Suppressor macrophage (primary cell): ENCODE measurements at regions not wholly inside any gene's neighbourhood (a gene's known extent, or its start where the extent isn't known, plus 50 kb on each side); places are given as distances from the start of the nearest gene placed in this dataset.

Experiments used
- DNase-seq, 4 experiments: peaks; one replicate each; pipeline ENCODE4 v3.0.0-alpha.2; 2020 to 2022

DNA sequence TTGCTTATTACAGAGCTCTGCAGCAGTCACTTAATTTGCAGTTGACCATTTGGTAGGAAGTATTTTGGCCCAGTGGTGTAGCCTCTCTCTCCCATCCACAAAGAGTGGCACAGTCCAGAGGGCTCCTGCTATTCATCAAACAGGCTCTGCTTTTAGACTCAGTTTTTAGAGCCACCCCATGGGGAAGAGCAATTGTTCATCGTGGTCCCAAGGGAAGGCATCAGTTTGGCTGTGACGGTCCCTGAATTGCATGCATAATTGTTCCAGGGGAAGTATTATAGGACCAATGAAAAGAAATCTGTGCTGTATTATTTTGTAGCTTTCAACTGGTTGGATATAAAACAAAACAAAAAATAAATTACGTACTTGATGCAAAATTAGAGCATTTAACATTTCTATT, 799.0 kb downstream of the DACH1 start:
- DNase-seq, result no peak

DNA sequence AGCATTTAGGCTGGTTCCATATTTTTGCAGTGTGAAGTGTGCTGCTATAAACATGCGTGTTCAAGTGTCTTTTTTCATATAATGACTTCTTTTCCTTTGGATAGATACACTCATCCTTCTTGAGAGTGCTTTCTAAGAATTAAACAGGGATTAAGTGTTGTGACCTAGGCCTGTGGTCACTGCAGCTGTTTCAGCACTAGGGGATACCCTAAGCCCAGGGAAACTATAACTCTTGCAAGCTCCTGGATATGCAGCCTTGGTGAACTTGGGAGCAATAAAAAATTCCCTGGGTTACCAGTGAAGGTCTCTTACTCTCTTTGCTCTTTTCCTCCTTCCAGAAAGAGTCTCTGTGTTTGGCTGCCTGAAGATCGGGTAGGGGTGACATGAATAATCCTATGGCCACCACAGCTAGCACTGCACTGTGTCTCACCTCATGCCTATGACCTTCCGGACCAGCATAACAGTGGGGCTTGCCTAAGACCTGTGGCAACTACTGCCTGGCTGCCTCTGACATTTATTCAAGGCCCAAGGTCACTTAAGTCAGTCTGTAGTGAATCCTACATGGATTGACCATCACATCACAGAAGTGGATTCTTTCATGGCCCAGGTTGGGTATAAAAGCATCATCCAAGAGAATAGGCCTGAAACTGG, 799.7 kb downstream of the DACH1 start:
- DNase-seq, result no peak

DNA sequence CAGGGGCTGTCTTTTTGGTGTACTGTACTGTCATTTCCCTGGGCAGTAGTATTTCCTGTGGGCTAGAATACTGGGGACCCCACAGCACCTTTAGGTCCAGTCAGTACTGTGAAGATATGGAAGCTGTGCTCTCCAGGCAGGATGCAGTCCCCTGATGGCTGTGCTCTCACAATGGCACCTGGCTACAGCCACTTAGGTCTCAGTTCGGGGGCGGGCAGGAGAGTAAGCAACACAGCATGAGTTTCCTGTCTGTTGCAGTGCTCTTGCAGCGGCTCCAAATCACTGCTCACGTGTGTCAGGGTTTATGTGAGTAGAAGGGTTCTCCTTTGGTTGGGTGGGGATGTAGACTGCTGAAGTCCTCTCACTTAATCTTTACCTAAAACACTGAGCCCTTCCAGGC, 810.4 kb downstream of the DACH1 start:
- no peak for DNase-seq

DNA sequence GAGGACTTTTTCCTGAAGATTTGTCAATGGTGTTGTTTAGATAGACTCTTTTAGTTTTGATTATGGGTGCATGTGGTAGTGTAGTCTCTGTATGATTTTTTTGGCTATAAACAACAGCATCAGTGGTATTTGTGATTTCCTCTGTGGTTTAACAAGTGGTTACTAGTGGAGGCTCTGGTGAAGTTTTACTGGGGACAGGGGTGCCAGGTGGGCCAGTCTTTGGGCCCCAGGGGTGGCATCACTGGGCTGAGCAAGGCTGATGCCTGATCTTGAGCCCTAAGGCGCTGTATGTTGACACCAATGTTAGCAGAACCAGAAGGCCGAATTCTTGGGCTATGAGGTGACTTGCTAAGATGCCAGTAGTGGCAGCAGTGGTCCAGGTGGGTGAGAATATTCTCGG, 811.4 kb downstream of the DACH1 start:
- no peak for DNase-seq

DNA sequence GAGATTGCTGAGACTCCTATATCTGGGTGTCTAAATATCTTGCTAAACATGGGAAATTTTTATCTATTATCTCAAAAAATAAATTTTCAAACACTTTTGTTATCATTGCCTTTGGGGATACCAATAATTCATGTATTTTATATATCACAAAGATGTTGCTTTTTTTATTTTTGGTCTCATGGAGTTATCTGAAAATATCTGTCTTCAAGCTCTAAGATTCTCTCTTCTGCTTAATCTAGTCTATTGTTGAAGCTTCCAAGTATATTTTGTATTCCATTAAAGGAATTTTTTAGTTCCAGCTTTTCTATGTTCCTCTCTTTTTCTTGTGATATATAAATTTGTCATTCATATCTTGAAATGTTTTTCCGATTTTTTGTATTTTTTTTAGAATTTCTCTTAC, 812.0 kb downstream of the DACH1 start:
- DNase-seq, result no peak

DNA sequence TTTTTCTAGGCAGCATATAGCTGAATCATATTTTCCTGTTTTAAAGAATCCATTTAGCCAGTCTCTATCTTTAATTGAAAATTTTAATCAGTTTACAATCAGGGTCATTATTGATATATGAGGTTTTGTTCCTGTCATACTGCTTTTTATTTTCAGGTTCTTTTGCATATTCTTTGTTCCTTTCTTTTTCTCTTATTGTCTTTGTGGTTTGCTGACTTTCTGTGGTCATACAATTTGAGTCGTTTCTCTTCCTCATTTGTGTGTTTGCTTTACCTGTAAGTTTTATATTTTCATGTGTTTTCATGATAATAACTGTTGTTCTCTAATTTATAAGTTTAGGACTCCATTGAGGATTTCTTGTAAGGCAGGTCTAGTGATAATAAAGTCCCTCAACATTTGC, 812.6 kb downstream of the DACH1 start:
- no peak for DNase-seq

DNA sequence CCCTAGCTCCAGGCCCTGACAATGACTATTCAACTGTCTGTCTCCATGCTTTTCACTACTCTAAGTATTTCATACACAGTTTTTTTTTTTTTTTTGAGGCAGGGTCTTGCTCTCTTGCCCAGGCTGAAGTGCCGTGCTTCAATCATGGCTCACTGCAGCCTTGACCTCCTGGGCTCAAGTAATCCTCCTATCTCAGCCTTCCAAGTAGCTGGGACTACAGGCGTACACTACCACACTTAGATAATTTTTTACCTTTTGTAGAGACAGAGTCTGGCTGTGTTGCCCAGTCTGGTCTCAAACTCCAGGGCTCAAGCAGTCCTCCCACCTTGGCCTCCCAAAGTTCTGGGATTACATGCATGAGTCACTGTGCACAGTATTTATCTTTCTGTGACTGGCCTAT, 815.4 kb downstream of the DACH1 start:
- DNase-seq, result no peak

DNA sequence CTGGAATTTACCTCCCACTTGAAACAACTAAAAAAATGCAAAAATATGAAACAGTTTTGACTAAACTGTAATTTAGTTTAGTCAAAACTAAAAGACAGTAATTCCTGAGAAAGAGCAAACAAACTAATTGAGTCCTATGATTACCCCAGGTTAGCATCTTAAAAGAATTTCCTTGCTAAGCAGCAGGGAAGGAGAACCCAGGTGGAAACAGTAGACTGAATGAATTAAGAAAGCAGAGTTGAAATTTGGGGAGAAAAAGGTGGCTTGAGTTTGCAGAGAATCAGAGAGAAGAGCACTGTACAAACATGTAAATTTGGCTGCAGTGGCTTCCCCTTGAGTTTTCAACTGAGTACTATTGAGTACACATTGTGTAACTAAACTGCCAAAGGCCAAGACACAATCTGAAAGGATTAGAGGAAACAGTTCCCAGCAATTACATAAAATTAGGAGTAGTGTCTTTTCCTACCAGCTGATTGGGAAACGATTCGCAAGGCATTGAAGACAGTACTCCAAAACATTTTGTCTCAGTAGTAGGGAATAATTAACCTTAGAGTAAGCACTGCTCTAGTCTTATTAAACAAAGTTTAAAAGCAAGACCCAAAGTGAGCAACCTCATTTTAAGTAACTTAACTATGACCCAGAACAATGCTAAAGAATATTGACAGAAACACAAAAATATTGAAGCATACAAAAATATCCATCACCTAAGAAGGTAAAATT, 820.5 kb downstream of the DACH1 start:
- DNase-seq, result no peak

DNA sequence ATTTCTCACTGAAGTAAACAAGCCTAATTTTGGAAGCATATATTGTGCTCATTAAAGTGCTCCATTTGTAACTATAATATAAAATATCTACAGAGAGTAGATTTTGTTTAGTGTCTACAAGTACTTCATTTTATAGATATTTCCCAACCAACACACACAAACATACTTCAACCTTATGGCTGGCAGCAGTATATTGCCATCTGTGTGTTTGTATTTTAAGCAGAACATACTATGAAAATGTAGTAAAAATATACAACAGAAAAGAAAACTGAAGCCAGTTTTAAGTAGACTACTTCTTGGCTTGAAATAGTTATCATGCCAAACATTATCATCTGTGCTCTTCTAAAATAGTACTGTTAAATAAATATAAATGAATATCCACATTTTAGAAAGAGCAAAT, 821.9 kb downstream of the DACH1 start:
- no peak for DNase-seq

DNA sequence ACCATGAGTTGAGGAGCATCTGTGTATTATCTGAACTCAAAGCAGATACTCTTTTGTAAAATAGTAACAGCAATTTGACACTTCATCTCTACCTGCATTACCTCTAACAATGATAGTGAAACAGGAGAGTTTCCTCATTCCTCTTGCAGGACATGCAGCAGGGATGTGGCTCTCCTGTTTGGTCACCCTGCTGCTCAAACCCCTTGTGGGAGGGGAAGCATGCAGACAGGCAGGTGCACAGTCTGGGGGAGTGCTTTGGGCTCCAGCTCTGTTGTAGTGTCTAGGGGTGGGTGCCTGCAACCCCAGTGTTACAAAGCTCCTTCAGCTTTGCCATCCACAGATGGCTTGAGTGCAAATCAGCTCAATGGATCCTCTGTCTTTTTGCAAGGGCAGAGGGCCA, 827.6 kb downstream of the DACH1 start:
- DNase-seq, result no peak

DNA sequence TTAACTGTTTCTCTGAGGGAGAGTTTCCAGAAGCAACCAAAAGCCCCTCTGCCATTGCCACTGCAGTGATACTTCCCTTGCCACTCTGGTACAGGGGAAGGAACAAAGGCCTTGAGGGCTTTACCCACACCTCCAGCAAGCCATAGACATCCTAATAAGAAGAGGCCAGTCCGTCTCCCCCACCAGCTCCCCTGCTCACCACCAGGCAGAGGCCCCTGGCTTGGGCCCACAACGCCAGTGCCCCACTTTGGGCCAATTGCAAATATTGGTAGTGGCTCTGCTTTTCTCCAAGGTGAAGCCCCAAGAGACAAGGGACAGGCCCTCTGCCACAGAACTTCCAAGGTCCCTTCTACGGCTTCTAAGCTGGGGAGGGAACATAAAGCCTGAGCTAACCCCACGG, 833.0 kb downstream of the DACH1 start:
- DNase-seq, result no peak

DNA sequence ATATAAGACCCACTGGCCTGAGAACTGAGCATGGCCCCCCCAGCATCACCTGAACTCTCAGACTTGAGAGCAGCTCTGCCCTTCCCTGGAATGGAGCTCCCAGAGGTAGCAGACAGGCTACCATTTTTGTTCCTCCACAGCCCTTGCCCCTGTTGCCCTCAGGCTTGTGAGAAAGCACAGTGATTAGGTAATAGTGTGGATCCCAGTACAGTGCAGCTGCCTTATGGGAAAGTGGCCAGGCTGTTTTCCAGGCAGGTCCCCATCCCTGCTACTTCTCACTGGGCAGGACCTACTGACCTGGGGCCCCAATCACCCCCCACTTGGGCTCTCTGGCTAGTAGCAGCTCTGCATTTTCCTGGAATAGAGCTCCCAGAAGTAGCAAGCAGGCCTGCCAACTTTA, 834.0 kb downstream of the DACH1 start:
- no peak for DNase-seq

DNA sequence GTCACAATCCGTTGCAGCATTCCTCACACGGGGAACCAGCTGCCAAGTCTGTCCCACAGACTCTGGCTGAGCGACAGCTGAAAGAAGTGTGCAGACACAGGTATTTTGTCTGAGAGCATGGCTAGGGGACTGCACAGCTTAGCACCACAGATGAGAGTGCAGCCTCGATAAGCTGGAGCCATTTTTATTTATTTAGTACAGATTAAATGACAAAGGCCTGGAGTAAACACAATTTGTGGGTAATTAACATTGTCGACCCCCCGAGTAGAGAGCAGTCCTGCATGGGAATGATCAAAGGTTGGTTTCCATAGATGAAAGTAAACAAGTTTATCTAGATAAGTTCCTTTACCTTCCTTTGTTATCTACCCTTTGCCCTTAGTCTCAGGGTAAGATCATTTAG, 836.2 kb downstream of the DACH1 start:
- DNase-seq, result no peak

DNA sequence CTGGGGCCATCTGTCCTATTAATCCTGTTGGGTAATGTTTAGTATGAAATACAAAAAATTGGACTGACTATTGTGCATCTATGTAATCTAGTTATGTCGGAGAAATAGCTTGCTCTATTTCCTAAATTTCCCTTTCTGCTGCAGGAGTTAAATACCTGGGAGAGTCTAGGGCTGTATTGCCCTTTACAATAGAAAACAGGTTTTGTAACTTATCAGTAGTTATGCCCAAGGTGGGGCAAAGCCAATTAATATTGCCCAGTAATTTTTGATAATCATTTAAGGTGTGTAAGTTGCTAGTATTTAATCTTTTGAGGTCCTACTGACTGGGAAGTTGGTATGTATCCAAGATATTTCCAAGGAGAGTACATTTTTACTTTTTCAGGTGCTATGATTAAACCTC, 838.1 kb downstream of the DACH1 start:
- no peak for DNase-seq

DNA sequence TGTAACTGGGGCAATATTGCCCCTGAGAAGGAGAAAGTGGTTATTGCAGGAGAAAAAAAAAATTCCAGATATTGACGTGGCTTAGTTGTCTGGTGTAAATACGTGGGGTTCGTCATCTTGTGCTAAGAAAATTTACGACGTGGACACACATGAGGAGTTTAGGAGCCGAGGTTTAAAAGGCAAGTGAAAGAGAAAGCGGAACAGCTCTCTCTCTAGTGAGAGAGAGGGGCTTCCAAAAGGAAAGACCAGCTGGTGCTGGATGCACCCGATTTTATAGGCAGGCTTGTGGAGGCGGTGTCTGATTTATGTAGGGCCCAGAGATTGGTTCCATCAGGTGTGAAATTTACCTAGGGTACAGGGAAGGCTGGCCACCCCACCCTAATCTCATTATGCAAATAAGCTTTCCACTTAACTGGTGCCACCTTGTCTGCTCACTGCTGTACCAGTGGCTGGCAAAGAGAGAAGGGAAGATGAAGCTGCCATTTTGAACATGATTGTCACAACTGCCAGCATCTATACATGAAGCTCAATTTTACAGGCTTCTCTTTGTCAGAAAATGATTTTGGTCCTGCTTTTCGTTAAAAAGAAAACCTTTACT, 845.1 kb downstream of the DACH1 start:
- no peak for DNase-seq

DNA sequence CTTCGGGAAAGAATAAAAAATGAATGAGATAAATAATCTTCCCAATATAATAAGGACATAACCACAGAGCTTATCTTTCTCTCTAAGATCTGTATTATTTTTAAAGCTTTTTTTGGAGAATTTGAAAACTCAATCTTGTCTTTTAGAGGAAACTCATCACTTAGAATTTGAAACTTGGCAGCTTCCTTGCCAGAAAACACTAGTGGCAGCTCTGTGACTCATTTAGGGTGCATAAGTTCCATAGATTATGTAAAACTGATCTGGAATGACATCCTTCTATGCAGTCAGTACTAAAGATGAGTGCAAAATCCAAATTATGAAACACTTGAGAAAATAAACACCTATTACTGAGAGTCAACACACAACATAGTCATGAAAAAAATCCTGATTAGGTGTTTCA, 848.0 kb downstream of the DACH1 start:
- DNase-seq, result no peak

DNA sequence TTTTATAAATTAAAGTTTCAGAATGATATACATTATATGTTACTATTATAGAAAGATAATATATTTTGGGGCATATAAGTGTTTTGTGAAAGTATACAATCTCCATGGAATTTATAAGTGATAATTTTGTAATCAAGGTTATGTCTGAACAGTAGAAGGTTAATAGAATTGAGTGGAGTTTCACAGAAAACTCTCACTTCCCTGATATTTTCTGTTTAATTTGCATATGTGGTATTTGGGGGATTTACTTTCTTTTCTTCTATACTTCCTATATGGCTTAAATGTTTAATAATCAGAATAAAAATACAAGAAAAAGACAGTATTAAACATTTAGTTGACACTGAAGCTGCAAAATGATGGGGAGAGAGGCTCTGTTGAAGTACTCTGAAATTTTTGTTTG, 848.5 kb downstream of the DACH1 start:
- DNase-seq, result no peak

DNA sequence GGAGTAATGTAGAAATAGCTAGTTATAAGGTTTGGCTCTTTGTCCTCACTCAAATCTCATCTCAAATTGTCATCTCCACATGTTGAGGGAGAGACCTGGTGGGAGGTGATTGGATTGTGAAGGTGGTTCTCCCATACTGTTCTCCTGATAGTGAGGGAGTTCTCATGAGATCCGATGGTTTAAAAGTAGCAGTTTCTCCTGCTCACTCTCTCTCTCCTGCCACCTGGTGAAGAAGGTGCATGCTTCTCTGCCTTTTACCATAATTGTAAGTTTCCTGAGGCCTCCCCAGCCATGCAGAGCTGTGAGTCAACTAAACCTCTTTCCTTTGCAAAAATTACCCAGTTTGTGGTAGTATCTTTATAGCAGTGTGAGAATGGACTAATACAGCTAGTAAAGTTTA, 849.4 kb downstream of the DACH1 start:
- no peak for DNase-seq

DNA sequence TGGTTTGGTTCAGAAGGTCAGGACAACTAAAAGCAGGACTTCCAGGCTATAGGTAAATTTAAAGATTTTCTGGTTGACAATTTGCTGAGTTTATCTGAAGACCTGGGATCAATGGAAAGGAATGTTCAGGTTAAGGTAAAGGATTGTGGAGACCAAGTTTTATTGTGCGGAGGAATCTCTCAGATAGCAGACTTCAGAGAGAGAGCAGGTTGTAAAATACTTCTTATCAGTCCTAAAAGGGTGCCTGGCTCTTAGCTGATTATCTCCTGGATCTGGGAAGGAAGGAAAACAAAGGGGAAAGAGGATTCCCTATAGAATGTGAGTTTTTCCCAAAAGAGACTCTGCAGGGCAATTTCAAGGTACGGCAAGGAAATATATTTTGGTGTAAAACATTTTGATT, 851.5 kb downstream of the DACH1 start:
- DNase-seq, result no peak

DNA sequence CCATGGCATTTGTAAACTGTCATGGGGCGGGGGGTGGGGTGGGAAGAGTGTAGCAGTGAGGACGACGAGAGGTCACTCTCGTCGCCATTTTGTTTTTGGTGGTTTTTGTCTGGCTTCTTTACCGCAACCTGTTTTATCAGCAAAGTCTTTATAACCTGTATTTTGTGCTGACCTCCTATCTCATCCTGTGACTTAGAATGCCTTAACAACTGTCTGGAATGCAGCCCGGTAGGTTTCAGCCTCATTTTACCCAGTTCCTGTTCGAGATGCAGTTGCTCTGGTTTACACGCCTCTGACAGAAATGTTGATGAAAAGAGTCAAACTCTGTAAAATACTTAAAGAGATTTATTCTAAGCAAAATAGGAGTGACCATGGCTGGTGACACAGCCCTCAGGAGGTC, 852.0 kb downstream of the DACH1 start:
- DNase-seq, result no peak

DNA sequence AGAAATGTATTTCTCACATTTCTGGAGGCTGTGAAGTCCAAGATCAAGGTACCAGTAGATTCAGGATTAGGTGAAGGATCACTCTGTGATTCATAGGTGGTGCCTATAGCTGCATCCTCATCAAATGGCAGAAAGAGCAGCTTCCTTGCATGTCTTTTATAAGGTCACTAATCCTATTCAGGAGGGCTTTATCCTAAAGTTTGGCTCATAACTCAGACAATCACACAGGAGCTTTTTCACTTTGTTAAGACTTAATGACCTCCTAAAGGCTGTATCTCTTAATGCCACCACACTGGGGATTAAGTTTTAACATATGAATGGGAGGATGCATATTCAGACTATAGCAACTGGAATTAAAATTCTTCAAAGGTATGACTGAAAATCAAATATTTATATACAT, 861.1 kb downstream of the DACH1 start:
- DNase-seq, result no peak

DNA sequence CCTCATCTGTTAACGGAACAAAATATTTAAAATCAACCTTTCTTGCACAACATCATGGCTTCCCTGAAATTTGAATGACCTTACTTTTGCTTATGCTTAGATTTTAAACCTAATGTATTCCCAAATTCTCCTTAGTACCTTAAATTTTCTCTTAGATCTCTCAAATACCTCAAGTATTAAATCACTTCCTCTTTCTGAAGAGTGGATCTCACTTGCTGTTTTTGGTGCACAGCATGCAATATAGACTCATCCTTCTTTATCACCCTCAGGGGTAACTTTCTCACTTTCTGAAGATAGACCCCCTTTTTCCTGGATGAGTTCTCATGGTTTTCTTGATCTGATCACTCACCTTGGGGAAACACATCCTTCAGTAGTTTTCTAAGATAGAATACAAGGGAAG, 871.7 kb downstream of the DACH1 start:
- DNase-seq, result no peak

DNA sequence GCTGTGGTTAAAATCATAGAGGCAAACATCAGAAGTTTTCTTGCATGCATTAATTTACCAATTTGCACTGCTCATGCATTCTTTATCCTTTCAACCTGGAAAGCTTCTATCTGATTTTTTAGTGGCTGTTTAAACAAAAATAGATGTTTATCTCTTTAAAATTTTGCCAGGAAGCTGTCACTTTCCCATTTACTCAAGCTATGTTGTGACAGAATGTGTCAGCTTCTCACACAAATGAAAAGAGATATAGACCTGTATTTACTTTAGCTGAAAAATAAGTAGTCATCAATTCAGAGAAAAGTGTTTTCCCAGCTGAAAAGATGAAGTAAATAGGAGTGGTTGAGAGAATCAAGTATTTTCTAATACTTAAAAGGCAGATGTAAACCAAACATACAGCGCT, 872.8 kb downstream of the DACH1 start:
- no peak for DNase-seq

DNA sequence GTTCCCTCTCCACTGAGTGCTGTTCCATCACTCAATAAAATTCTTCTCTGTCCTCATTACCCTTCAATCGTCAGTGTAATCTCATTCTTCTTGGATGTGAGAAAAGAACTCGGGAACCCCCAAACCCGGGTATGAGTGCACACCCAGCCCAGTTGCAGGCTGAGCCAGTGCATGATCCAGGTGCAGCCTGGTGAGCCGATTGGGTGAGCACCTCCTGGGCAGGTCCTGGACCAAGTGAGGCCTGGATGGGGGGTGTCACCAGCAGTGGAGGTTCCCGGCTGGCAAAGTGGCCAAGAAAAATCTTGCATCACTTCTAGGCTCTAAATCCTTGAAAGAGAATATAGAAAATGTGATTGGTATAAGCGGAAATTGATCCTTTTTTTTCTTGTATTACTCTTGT, 878.8 kb upstream of the KLHL1 start:
- no peak for DNase-seq

DNA sequence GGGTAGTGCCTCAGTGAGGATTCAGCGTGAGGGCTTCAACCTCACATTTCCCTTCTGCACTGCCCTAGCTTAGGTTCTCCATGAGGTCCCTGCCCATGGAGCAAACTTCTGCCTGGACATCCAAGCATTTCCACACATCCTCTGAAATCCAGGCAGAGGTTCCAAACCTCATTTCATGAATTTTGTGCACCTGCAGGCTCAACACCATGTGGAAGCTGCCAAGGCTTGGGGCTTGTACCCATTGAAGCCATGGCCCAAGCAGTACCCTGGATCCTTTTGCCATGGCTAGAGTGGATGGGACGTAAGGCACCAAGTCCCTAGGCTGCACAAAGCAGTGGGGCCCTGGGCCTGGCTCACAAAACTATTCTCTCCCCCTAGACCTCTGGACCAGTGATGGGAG, 877.1 kb upstream of the KLHL1 start:
- no peak for DNase-seq
